OCI-M1 (cell line): ENCODE measurements at regions not wholly inside any gene's neighbourhood (a gene's known extent, or its start where the extent isn't known, plus 50 kb on each side); places are given as distances from the start of the nearest gene placed in this dataset.
"Not testable (repeated sequence)": the region's sequence is repeated elsewhere in the genome, so short reads cannot be mapped to it uniquely, and the experiment has no call there.

ENCODE experiments used
- DNase-seq: peaks from one replicate; lab custom pipeline; 2025; lab: John Stamatoyannopoulos, UW

DNA sequence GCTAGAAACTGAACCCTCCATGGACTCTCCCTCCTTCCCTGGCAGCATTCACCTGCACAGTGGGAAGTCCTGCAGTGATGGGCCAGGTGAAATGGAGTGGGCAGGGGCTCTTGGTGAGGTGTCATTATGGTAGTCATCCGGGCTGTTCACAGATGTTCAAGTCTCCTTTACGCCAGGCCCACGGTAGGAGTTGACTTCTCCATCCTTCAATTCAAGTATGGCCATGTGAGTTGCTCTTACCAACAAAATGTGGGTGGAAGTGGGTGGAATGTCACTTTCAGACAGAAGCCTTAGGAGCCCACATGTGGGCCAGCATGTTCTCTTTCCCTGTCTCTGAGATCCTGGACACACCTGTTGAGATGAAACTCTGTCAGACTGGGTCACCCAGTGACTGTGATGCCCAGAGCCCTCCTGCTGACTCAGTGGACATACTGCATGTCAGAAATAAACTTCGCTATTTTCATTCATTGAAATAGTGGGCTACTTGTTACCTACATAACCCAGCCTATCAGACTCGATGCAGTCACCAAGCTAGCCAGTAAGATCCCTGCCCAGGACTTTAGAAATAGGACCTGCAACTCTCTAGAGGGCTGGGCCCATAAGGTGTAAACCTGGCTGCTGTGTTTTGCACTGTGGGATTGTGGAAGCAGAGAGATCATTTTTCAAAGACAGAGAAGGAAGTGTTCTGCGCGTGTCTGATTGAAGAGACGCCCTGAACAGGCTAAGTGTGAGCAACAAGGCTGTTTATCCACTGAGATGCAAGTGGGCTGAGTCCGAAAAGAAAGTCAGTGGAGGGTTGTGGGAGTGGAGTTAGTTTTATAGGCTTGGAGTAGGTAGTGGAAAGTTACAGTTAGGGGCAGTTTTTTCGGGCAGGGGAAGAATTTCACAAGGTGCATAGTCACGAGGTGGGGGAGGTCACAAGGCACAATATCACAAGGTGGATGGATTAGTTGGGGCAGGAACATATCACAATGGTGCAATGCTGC is 174.4 kb downstream of the TRIM43 start:
- not testable (repeated sequence) for DNase-seq

- DNase-seq, result not testable (repeated sequence)
Measured at GRCh38 chr2:95767531-95767930, 175.7 kb downstream of the TRIM43 start.

- not testable (repeated sequence) for DNase-seq
Measured at GRCh38 chr2:95767950-95768349, 176.1 kb downstream of the TRIM43 start.

GRCh38 chr2:95769256-95769655 is 177.5 kb downstream of the TRIM43 start:
- DNase-seq, result not testable (repeated sequence)

GRCh38 chr2:95770726-95771125 is 178.9 kb downstream of the TRIM43 start:
- DNase-seq, result not testable (repeated sequence)

GRCh38 chr2:95774322-95775192 is 182.8 kb downstream of the TRIM43 start:
- DNase-seq, result not testable (repeated sequence)

DNA sequence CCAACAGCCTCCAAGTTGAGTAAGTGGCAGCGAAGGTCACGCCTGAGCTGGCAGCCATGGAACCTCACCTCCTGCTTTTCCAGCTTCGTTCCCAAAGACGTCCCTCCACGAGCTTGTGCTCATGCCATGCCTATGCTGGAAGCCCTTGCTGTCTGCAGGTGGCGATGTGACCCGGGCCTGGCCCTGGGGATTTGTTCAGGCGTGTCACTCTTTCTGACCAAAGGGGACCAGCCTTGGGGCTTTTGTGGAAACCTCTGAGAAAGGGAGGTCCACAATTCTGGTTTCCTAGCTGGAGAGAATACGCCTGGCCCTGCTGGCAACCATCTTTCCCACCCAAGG is 183.4 kb downstream of the TRIM43 start:
- DNase-seq, result not testable (repeated sequence)
